ENCODE measurements at regions not wholly inside any gene's neighbourhood (a gene's known extent, or its start where the extent isn't known, plus 50 kb on each side); places are given as distances from the start of the nearest gene placed in this dataset.

DNA sequence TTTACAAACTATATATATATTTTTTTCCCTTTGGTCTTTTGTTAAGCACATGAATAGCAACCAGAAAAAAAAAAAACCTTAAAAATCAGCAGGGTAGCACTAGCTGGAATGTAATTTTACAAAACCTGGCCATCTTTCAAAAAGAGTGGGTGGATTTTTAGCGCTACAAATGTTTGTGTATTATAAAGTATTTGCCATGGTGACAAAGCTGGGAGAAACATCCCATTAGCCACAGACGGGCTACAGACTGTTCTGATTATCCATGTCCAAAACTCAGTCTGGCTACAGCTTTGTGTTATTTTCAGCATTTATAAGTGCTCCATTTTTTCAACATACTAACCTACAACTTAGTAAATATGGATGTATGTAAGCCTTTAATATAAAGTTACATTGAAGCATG, 249.5 kb upstream of the TANK start:
- Mint-ChIP-seq H3K4me3 (no peak overlapping the region), H3K27me3 (ENCODE audit: low read depth) (no peaks in the 10 kb centered on the region), H3K4me1 (peaks cover 49% of the 10 kb centered on the region), H3K27ac (peak overlapping the region; percentile 25), H3K9me3 (peaks cover 6% of the 10 kb centered on the region), H3K36me3 (no peaks in the 10 kb centered on the region)
- TF ChIP-seq, protein P1, sequence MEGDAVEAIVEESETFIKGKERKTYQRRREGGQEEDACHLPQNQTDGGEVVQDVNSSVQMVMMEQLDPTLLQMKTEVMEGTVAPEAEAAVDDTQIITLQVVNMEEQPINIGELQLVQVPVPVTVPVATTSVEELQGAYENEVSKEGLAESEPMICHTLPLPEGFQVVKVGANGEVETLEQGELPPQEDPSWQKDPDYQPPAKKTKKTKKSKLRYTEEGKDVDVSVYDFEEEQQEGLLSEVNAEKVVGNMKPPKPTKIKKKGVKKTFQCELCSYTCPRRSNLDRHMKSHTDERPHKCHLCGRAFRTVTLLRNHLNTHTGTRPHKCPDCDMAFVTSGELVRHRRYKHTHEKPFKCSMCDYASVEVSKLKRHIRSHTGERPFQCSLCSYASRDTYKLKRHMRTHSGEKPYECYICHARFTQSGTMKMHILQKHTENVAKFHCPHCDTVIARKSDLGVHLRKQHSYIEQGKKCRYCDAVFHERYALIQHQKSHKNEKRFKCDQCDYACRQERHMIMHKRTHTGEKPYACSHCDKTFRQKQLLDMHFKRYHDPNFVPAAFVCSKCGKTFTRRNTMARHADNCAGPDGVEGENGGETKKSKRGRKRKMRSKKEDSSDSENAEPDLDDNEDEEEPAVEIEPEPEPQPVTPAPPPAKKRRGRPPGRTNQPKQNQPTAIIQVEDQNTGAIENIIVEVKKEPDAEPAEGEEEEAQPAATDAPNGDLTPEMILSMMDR (IDR thresholded peaks at IDR 0.05; ENCODE audit: unreplicated experiment): no peak
- no peak for DNase-seq (ENCODE audit: low spot score in 2 of 2, unreplicated experiment in 2 of 2)

DNA sequence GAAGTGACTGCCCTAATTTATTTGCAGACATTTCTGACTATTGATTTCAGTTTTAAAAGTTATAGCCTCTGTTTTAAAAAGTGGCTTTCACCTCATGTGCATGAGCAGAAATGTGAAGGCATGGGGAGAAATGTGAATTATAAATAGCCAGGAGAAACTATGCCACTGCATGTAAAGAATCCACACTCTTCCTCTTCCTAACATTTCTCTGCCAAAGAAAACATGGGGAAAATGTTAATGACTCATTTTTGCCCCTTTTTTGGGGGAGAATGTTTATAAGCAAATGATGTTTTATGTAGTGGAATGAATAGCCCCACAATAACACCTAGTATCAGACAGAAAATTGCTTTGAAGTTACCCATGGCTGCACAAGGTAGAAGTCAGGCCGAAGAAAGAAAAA, 249.0 kb upstream of the TANK start:
- Mint-ChIP-seq H3K27me3 (ENCODE audit: low read depth) (no peaks in the 10 kb centered on the region), H3K4me3 (no peak overlapping the region)

DNA sequence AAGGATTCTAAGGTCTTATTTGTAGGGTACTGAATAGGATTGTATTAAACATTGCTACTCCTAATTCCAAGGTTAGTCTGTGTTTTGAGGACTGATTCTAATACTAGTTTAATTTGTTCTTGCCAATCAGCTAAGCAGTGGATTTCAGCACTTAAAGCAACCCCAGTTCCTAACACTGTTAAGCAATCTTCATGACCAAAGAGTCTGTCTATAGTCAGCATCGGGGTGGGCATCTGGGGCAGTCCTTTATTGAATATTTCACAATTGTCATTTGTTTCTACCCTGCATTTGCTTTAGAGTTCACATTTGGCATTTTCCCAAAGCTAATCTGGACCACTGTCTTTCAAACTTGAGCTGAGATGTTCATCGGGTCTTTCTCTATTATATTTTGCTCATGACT, 248.0 kb upstream of the TANK start:
- Mint-ChIP-seq H3K36me3 (no peaks in the 10 kb centered on the region), H3K9me3 (peaks cover 7% of the 10 kb centered on the region), H3K4me3 (no peak overlapping the region), H3K27ac (no peak overlapping the region), H3K27me3 (ENCODE audit: low read depth) (no peaks in the 10 kb centered on the region), H3K4me1 (peaks cover 39% of the 10 kb centered on the region)
- no peak for DNase-seq (ENCODE audit: low spot score in 2 of 2, unreplicated experiment in 2 of 2)
- TF ChIP-seq, protein P1 (IDR thresholded peaks at IDR 0.05; ENCODE audit: unreplicated experiment): no peak

More for the DNA sequence above, 249.0 kb upstream of the TANK start:
- H3K9me3 Mint-ChIP-seq: peaks cover 7% of the 10 kb centered on the region
- peak overlapping the region; percentile 21 for H3K27ac Mint-ChIP-seq
- TF ChIP-seq, protein P1 (IDR thresholded peaks at IDR 0.05; ENCODE audit: unreplicated experiment): no peak
- peaks cover 44% of the 10 kb centered on the region for H3K4me1 Mint-ChIP-seq
- DNase-seq (ENCODE audit: low spot score in 2 of 2, unreplicated experiment in 2 of 2): no peak
- no peaks in the 10 kb centered on the region for H3K36me3 Mint-ChIP-seq

DNA sequence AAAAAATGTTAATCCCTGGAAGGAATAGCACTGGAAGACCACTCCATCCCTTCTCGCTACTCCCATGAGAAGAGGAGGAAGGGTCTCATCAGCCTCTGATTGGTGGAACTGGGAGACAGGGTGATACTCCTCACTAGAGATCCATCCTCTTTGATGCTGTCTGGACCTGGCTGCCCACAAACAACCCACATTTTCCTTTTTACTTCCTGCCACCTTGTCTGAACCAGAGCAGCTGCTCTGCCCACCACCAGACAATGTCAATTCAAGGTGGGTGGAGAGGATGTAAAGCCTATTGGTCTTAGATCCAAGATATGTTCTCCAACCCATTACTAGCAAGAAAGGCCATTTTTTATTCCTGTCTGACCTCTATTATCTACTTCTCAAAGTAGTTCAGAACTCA, 246.9 kb upstream of the TANK start:
- Mint-ChIP-seq H3K27me3 (ENCODE audit: low read depth) (no peaks in the 10 kb centered on the region), H3K4me1 (peaks cover 31% of the 10 kb centered on the region), H3K4me3 (no peak overlapping the region), H3K27ac (no peak overlapping the region), H3K36me3 (no peaks in the 10 kb centered on the region), H3K9me3 (peaks cover 7% of the 10 kb centered on the region)
- no peak for DNase-seq (ENCODE audit: low spot score in 2 of 2, unreplicated experiment in 2 of 2)
- TF ChIP-seq, protein P1 (IDR thresholded peaks at IDR 0.05; ENCODE audit: unreplicated experiment): no peak

DNA sequence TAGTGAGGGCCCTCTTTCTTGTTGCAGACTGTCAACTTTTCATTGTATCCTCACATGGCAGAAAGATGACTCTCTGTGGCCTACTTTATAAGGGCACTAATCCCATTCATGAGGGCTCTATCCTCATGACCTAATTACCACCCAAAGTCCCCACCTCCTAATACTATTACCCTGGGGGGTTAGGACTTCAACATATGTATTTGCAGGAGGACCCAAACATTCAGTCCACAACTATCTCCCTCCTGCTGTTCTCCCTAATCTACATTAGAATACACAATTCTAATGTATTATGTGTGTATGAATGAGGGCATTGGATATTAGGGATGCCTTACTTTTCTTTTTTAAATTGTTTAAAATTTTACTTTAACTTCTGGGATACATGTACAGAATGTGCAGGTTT, 246.0 kb upstream of the TANK start:
- Mint-ChIP-seq H3K36me3 (no peaks in the 10 kb centered on the region), H3K27ac (no peak overlapping the region)
- TF ChIP-seq, protein P1 (IDR thresholded peaks at IDR 0.05; ENCODE audit: unreplicated experiment): no peak

DNA sequence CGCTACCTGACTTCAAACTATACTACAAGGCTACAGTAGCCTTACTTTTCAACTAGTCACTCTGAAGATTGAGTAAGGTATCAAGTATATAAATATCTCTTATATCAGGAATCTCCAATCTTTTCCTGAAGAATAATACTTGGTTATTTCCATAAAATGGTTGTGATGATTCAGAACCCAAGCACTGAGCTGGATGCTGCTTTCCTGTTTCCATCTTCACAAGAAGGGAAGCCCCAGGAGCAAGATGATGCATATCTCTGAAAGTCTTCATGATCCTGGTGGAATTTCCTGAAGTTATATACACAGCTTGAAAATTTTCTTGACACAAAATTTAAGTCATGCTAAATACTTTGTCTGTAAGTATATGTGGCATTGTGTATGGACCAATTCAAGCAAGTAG, 243.9 kb upstream of the TANK start:
- DNase-seq (ENCODE audit: low spot score in 2 of 2, unreplicated experiment in 2 of 2): no peak
- no peak overlapping the region for H3K4me3 Mint-ChIP-seq
- H3K27ac Mint-ChIP-seq: no peak overlapping the region
- H3K9me3 Mint-ChIP-seq: peaks cover 7% of the 10 kb centered on the region
- TF ChIP-seq, protein P1 (IDR thresholded peaks at IDR 0.05; ENCODE audit: unreplicated experiment): no peak
- no peaks in the 10 kb centered on the region for H3K27me3 Mint-ChIP-seq (ENCODE audit: low read depth)
- H3K4me1 Mint-ChIP-seq: peaks cover 26% of the 10 kb centered on the region
- H3K36me3 Mint-ChIP-seq: no peaks in the 10 kb centered on the region

More for the DNA sequence above, 246.0 kb upstream of the TANK start:
- DNase-seq (ENCODE audit: low spot score in 2 of 2, unreplicated experiment in 2 of 2): no peak
- Mint-ChIP-seq H3K27me3 (ENCODE audit: low read depth) (no peaks in the 10 kb centered on the region), H3K4me1 (peaks cover 25% of the 10 kb centered on the region), H3K9me3 (peaks cover 7% of the 10 kb centered on the region), H3K4me3 (no peak overlapping the region)
